HAP-1 (cell line): ENCODE measurements at regions not wholly inside any gene's neighbourhood (a gene's known extent, or its start where the extent isn't known, plus 50 kb on each side); places are given as distances from the start of the nearest gene placed in this dataset.
"Not testable (repeated sequence)": the region's sequence is repeated elsewhere in the genome, so short reads cannot be mapped to it uniquely, and the experiment has no call there.

ENCODE experiments used
- DNase-seq, 2 experiments: peaks; one replicate each; pipeline ENCODE4 v3.0.0-alpha.2; 2016 to 2020; ENCODE audit warnings: low spot score in 2 of 2
- H3K27me3 ChIP-seq: fragments of 250-450 bp; sonication (Bioruptor Pico); 2 replicates; pipeline ENCODE4 v1.5.1; 2020; ENCODE audit warnings: low read depth, mild to moderate bottlenecking, moderate library complexity
- H3K36me3 ChIP-seq: fragments of 250-450 bp; sonication (Bioruptor Pico); replicated peaks from 2 replicates; pipeline ENCODE4 v1.5.1; 2020; ENCODE audit warnings: mild to moderate bottlenecking
- H3K4me1 ChIP-seq: fragments of 250-450 bp; sonication (Bioruptor Pico); 2 replicates; pipeline ENCODE4 v1.5.1; 2020; ENCODE audit warnings: mild to moderate bottlenecking
- H3K4me3 ChIP-seq: fragments of 250-450 bp; sonication (Bioruptor Pico); 2 replicates; pipeline ENCODE4 v1.5.1; 2020; ENCODE audit warnings: mild to moderate bottlenecking, moderate library complexity
- H3K9me3 ChIP-seq: fragments of 250-450 bp; sonication (Bioruptor Pico); 2 replicates; pipeline ENCODE4 v1.5.1; 2020; ENCODE audit warnings: mild to moderate bottlenecking, moderate library complexity
- in situ Hi-C: fragments of 300-500 bp; cut with MboI; formaldehyde crosslinking; loops from 3 replicates; pipeline ENCODE4 v1.14.3; 2020; ENCODE audit warnings: low sequenced_read_pairs, inconsistent platforms, mixed read lengths

- DNase-seq, result no peak
- no peaks in the 10 kb centered on the region for H3K36me3 ChIP-seq
- in situ Hi-C loops, result no loop called here
- no peak overlapping the region for H3K4me3 ChIP-seq
- no peaks in the 10 kb centered on the region for H3K4me1 ChIP-seq
- H3K27me3 ChIP-seq, result no peaks in the 10 kb centered on the region
- no peaks in the 10 kb centered on the region for H3K9me3 ChIP-seq
Observed at GRCh38 chr6:68141190-68141589, 493.9 kb upstream of the ADGRB3 start.

GRCh38 chr6:68139130-68139529 lies 496.0 kb upstream of the ADGRB3 start:
- no peaks in the 10 kb centered on the region for H3K4me1 ChIP-seq
- no peaks in the 10 kb centered on the region for H3K27me3 ChIP-seq
- H3K4me3 ChIP-seq, result no peak overlapping the region
- H3K36me3 ChIP-seq, result no peaks in the 10 kb centered on the region
- H3K9me3 ChIP-seq, result no peaks in the 10 kb centered on the region
- in situ Hi-C loops, result no loop called here
- DNase-seq, result peak; percentile 53 to 63

- H3K27me3 ChIP-seq, result no peaks in the 10 kb centered on the region
Observed at GRCh38 chr6:68134796-68135195, 500.3 kb upstream of the ADGRB3 start.

GRCh38 chr6:68128211-68128610 lies 506.9 kb upstream of the ADGRB3 start:
- no peak for DNase-seq
- in situ Hi-C loops, result no loop called here
- no peak overlapping the region for H3K4me3 ChIP-seq
- H3K9me3 ChIP-seq, result no peaks in the 10 kb centered on the region; the same call in 1 of the 2 replicates
- no peaks in the 10 kb centered on the region for H3K4me1 ChIP-seq
- H3K27me3 ChIP-seq, result no peaks in the 10 kb centered on the region
- no peaks in the 10 kb centered on the region for H3K36me3 ChIP-seq

More at GRCh38 chr6:68134796-68135195, 500.3 kb upstream of the ADGRB3 start:
- in situ Hi-C loops, result no loop called here
- H3K36me3 ChIP-seq, result no peaks in the 10 kb centered on the region
- no peak for DNase-seq
- no peaks in the 10 kb centered on the region for H3K4me1 ChIP-seq
- H3K4me3 ChIP-seq, result no peak overlapping the region
- H3K9me3 ChIP-seq, result no peaks in the 10 kb centered on the region

- DNase-seq, result no peak
- in situ Hi-C loops, result no loop called here
- no peaks in the 10 kb centered on the region for H3K36me3 ChIP-seq
- H3K27me3 ChIP-seq, result no peaks in the 10 kb centered on the region
- no peak overlapping the region for H3K4me3 ChIP-seq
- H3K9me3 ChIP-seq, result no peaks in the 10 kb centered on the region; the same call in none of the 2 replicates
- H3K4me1 ChIP-seq, result no peaks in the 10 kb centered on the region
Observed at GRCh38 chr6:68127074-68127473, 508.0 kb upstream of the ADGRB3 start.

GRCh38 chr6:68126089-68126749 lies 508.9 kb upstream of the ADGRB3 start:
- no peak overlapping the region for H3K4me3 ChIP-seq
- H3K27me3 ChIP-seq, result no peaks in the 10 kb centered on the region
- no peaks in the 10 kb centered on the region; the same call in none of the 2 replicates for H3K9me3 ChIP-seq
- no peak for DNase-seq
- H3K36me3 ChIP-seq, result no peaks in the 10 kb centered on the region
- in situ Hi-C loops, result no loop called here
- no peaks in the 10 kb centered on the region for H3K4me1 ChIP-seq

- H3K4me3 ChIP-seq, H3K36me3 ChIP-seq, H3K4me1 ChIP-seq, DNase-seq, H3K9me3 ChIP-seq, H3K27me3 ChIP-seq, in situ Hi-C loops: not testable (repeated sequence)
Observed at GRCh38 chr6:68122975-68123374, 512.1 kb upstream of the ADGRB3 start.

GRCh38 chr6:68122032-68122431 lies 513.0 kb upstream of the ADGRB3 start:
- Histone ChIP-seq H3K9me3 (no peaks in the 10 kb centered on the region; the same call in none of the 2 replicates), H3K27me3 (no peaks in the 10 kb centered on the region), H3K36me3 (no peaks in the 10 kb centered on the region), H3K4me1 (no peaks in the 10 kb centered on the region), H3K4me3 (no peak overlapping the region)
- no peak for DNase-seq
- in situ Hi-C loops, result no loop called here

- H3K4me1 ChIP-seq, DNase-seq, H3K4me3 ChIP-seq, H3K27me3 ChIP-seq, H3K36me3 ChIP-seq, H3K9me3 ChIP-seq, in situ Hi-C loops: not testable (repeated sequence)
Observed at GRCh38 chr6:68120954-68121353, 514.1 kb upstream of the ADGRB3 start.

- Histone ChIP-seq H3K36me3 (no peaks in the 10 kb centered on the region), H3K4me3 (no peak overlapping the region), H3K4me1 (no peaks in the 10 kb centered on the region), H3K9me3 (no peaks in the 10 kb centered on the region), H3K27me3 (no peaks in the 10 kb centered on the region; the same call in 1 of the 2 replicates)
- in situ Hi-C loops, result no loop called here
- DNase-seq, result no peak
Observed at GRCh38 chr6:68114463-68115047, 520.5 kb upstream of the ADGRB3 start.

GRCh38 chr6:68108233-68108835 lies 526.7 kb upstream of the ADGRB3 start:
- no peaks in the 10 kb centered on the region for H3K36me3 ChIP-seq
- H3K4me1 ChIP-seq, result no peaks in the 10 kb centered on the region
- DNase-seq, result no peak
- no peak overlapping the region for H3K4me3 ChIP-seq
- in situ Hi-C loops, result no loop called here
- H3K9me3 ChIP-seq, result no peaks in the 10 kb centered on the region
- no peaks in the 10 kb centered on the region; the same call in 1 of the 2 replicates for H3K27me3 ChIP-seq

GRCh38 chr6:68094070-68094469 lies 541.0 kb upstream of the ADGRB3 start:
- DNase-seq, result no peak
- in situ Hi-C loops, result no loop called here
- no peak overlapping the region for H3K4me3 ChIP-seq
- H3K9me3 ChIP-seq, result no peaks in the 10 kb centered on the region
- H3K4me1 ChIP-seq, result no peaks in the 10 kb centered on the region
- H3K36me3 ChIP-seq, result no peaks in the 10 kb centered on the region
- H3K27me3 ChIP-seq, result no peaks in the 10 kb centered on the region

GRCh38 chr6:68087399-68088133 lies 547.5 kb upstream of the ADGRB3 start:
- no peaks in the 10 kb centered on the region for H3K36me3 ChIP-seq
- no peak for DNase-seq
- no peak overlapping the region for H3K4me3 ChIP-seq
- no peaks in the 10 kb centered on the region for H3K27me3 ChIP-seq
- no peaks in the 10 kb centered on the region for H3K4me1 ChIP-seq
- in situ Hi-C loops, result no loop called here
- no peaks in the 10 kb centered on the region for H3K9me3 ChIP-seq

- no peaks in the 10 kb centered on the region for H3K4me1 ChIP-seq
- in situ Hi-C loops, result no loop called here
- no peaks in the 10 kb centered on the region for H3K9me3 ChIP-seq
- H3K36me3 ChIP-seq, result no peaks in the 10 kb centered on the region
- H3K4me3 ChIP-seq, result no peak overlapping the region
- no peak for DNase-seq
- no peaks in the 10 kb centered on the region for H3K27me3 ChIP-seq
Observed at GRCh38 chr6:68086199-68086598, 548.9 kb upstream of the ADGRB3 start.
